ENCODE measurements at regions not wholly inside any gene's neighbourhood (a gene's known extent, or its start where the extent isn't known, plus 50 kb on each side); places are given as distances from the start of the nearest gene placed in this dataset.

DNA sequence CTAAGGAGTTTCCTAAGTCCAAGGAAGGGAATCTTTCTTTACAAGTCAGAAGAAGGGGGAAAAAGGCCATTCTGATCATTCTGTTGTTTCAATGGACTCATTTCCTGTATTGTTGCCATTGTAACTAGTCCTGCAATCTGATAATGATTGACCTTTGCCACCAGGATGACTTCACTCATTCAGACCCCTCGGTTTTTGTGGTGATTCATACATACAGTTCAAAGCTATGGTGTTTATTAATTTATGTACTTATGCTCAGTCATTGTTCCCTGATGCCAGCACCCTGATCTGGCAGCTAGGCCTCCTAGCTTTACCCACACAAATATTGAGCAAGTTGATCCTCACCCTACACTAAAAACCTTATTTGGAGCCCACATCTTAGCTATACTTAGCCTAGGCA is 57.6 kb upstream of the ZNF519 start:
- TF ChIP-seq, protein P1, sequence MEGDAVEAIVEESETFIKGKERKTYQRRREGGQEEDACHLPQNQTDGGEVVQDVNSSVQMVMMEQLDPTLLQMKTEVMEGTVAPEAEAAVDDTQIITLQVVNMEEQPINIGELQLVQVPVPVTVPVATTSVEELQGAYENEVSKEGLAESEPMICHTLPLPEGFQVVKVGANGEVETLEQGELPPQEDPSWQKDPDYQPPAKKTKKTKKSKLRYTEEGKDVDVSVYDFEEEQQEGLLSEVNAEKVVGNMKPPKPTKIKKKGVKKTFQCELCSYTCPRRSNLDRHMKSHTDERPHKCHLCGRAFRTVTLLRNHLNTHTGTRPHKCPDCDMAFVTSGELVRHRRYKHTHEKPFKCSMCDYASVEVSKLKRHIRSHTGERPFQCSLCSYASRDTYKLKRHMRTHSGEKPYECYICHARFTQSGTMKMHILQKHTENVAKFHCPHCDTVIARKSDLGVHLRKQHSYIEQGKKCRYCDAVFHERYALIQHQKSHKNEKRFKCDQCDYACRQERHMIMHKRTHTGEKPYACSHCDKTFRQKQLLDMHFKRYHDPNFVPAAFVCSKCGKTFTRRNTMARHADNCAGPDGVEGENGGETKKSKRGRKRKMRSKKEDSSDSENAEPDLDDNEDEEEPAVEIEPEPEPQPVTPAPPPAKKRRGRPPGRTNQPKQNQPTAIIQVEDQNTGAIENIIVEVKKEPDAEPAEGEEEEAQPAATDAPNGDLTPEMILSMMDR (IDR thresholded peaks at IDR 0.05): no peak
- TF ChIP-seq EZH2 (IDR thresholded peaks at IDR 0.05) (no peak), EZH2phosphoT487 (IDR thresholded peaks at IDR 0.05) (no peak)
